ENCODE measurements at regions not wholly inside any gene's neighbourhood (a gene's known extent, or its start where the extent isn't known, plus 50 kb on each side); places are given as distances from the start of the nearest gene placed in this dataset.

- H3K9ac ChIP-seq, result no peak overlapping the region
- in situ Hi-C loops (cut with MboI), result no loop called here
- no peaks in the 10 kb centered on the region for H3K27me3 ChIP-seq (replicated peaks; ENCODE audit: insufficient read depth)
- TF ChIP-seq EZH2phosphoT487 (IDR thresholded peaks at IDR 0.05; ENCODE audit: insufficient read depth, low read depth) (no peak), EZH2 (IDR thresholded peaks at IDR 0.05; ENCODE audit: insufficient read depth, poor library complexity, severe bottlenecking) (no peak)
- H3K36me3 ChIP-seq (ENCODE audit: low read depth), result no peaks in the 10 kb centered on the region
- DNase-seq, result no peak
- H3K4me1 ChIP-seq (ENCODE audit: insufficient read depth), result no peaks in the 10 kb centered on the region
- H3K9me3 ChIP-seq (ENCODE audit: low read depth), result no peaks in the 10 kb centered on the region
- H4K20me1 ChIP-seq (ENCODE audit: insufficient read depth), result no peaks in the 10 kb centered on the region
- H3K79me2 ChIP-seq (ENCODE audit: insufficient read depth), result no peaks in the 10 kb centered on the region
- H3K4me3 ChIP-seq, result no peak overlapping the region
- no peak overlapping the region for H2AFZ ChIP-seq
- no peak overlapping the region for H3K27ac ChIP-seq
- no peak overlapping the region for H3K4me2 ChIP-seq (ENCODE audit: unreplicated experiment)
- H3F3A ChIP-seq (ENCODE audit: insufficient read depth), result no peaks in the 10 kb centered on the region
- H3K9me2 ChIP-seq (ENCODE audit: insufficient read depth), result no peaks in the 10 kb centered on the region
These were observed 337.0 kb upstream of the ZNF804A start for GRCh38 chr2:184261331-184261730.

GRCh38 chr2:184261818-184262217 lies 336.5 kb upstream of the ZNF804A start:
- Histone ChIP-seq H3K79me2 (ENCODE audit: insufficient read depth) (no peaks in the 10 kb centered on the region), H4K20me1 (ENCODE audit: insufficient read depth) (no peaks in the 10 kb centered on the region), H3K36me3 (ENCODE audit: low read depth) (no peaks in the 10 kb centered on the region), H3F3A (ENCODE audit: insufficient read depth) (no peaks in the 10 kb centered on the region), H3K9me2 (ENCODE audit: insufficient read depth) (no peaks in the 10 kb centered on the region), H3K4me2 (ENCODE audit: unreplicated experiment) (no peak overlapping the region), H3K9me3 (ENCODE audit: low read depth) (no peaks in the 10 kb centered on the region), H3K4me1 (ENCODE audit: insufficient read depth) (no peaks in the 10 kb centered on the region), H2AFZ (no peak overlapping the region), H3K27ac (no peak overlapping the region), H3K27me3 (replicated peaks; ENCODE audit: insufficient read depth) (no peaks in the 10 kb centered on the region), H3K4me3 (no peak overlapping the region), H3K9ac (no peak overlapping the region)
- 21% methylated on average over 3 of the region's 3 CpGs for WGBS, 2 experiments (ENCODE audit: low coverage in 1 of 2, low lambda C conversion rate in 2 of 2, missing lambda C conversion rate in 2 of 2)
- no peak for DNase-seq
- TF ChIP-seq EZH2 (IDR thresholded peaks at IDR 0.05; ENCODE audit: insufficient read depth, poor library complexity, severe bottlenecking), result no peak
- TF ChIP-seq EZH2phosphoT487 (IDR thresholded peaks at IDR 0.05; ENCODE audit: insufficient read depth, low read depth), result no peak
- in situ Hi-C loops (cut with MboI), result no loop called here

GRCh38 chr2:184268900-184269477 lies 329.3 kb upstream of the ZNF804A start:
- Histone ChIP-seq H3K4me1 (ENCODE audit: insufficient read depth) (no peaks in the 10 kb centered on the region), H3K79me2 (ENCODE audit: insufficient read depth) (no peaks in the 10 kb centered on the region), H3K9ac (no peak overlapping the region), H3K27me3 (replicated peaks; ENCODE audit: insufficient read depth) (no peaks in the 10 kb centered on the region), H3K36me3 (ENCODE audit: low read depth) (no peaks in the 10 kb centered on the region), H3K9me3 (ENCODE audit: low read depth) (no peaks in the 10 kb centered on the region), H2AFZ (no peak overlapping the region), H4K20me1 (ENCODE audit: insufficient read depth) (no peaks in the 10 kb centered on the region), H3K9me2 (ENCODE audit: insufficient read depth) (no peaks in the 10 kb centered on the region), H3K4me2 (ENCODE audit: unreplicated experiment) (no peak overlapping the region), H3K4me3 (no peak overlapping the region), H3F3A (ENCODE audit: insufficient read depth) (no peaks in the 10 kb centered on the region), H3K27ac (no peak overlapping the region)
- TF ChIP-seq EZH2phosphoT487 (IDR thresholded peaks at IDR 0.05; ENCODE audit: insufficient read depth, low read depth) (no peak), EZH2 (IDR thresholded peaks at IDR 0.05; ENCODE audit: insufficient read depth, poor library complexity, severe bottlenecking) (no peak)
- DNase-seq, result no peak
- in situ Hi-C loops (cut with MboI), result no loop called here
- 22 to 23% methylated on average over 5 of the region's 5 CpGs for WGBS, 2 experiments (ENCODE audit: low coverage in 1 of 2, low lambda C conversion rate in 2 of 2, missing lambda C conversion rate in 2 of 2)

- in situ Hi-C loops (cut with MboI), result no loop called here
- H3K9me2 ChIP-seq (ENCODE audit: insufficient read depth), result no peaks in the 10 kb centered on the region
- no peaks in the 10 kb centered on the region for H4K20me1 ChIP-seq (ENCODE audit: insufficient read depth)
- no peaks in the 10 kb centered on the region for H3F3A ChIP-seq (ENCODE audit: insufficient read depth)
- H3K9ac ChIP-seq, result no peak overlapping the region
- H3K4me2 ChIP-seq (ENCODE audit: unreplicated experiment), result no peak overlapping the region
- H3K79me2 ChIP-seq (ENCODE audit: insufficient read depth), result no peaks in the 10 kb centered on the region
- no peak overlapping the region for H2AFZ ChIP-seq
- no peaks in the 10 kb centered on the region for H3K36me3 ChIP-seq (ENCODE audit: low read depth)
- no peak overlapping the region for H3K27ac ChIP-seq
- H3K4me1 ChIP-seq (ENCODE audit: insufficient read depth), result no peaks in the 10 kb centered on the region
- no peaks in the 10 kb centered on the region for H3K9me3 ChIP-seq (ENCODE audit: low read depth)
- TF ChIP-seq EZH2 (IDR thresholded peaks at IDR 0.05; ENCODE audit: insufficient read depth, poor library complexity, severe bottlenecking) (no peak), EZH2phosphoT487 (IDR thresholded peaks at IDR 0.05; ENCODE audit: insufficient read depth, low read depth) (no peak)
- WGBS, 2 experiments (ENCODE audit: low coverage in 1 of 2, low lambda C conversion rate in 2 of 2, missing lambda C conversion rate in 2 of 2), result 5 to 8% methylated on average over 5 of the region's 5 CpGs
- no peak for DNase-seq
- no peaks in the 10 kb centered on the region for H3K27me3 ChIP-seq (replicated peaks; ENCODE audit: insufficient read depth)
- H3K4me3 ChIP-seq, result no peak overlapping the region
These were observed 327.7 kb upstream of the ZNF804A start for GRCh38 chr2:184270660-184271059.

- Histone ChIP-seq H3K9me2 (ENCODE audit: insufficient read depth) (no peaks in the 10 kb centered on the region), H3K27ac (no peak overlapping the region), H4K20me1 (ENCODE audit: insufficient read depth) (no peaks in the 10 kb centered on the region), H3K9ac (no peak overlapping the region), H3K9me3 (ENCODE audit: low read depth) (no peaks in the 10 kb centered on the region), H3K36me3 (ENCODE audit: low read depth) (no peaks in the 10 kb centered on the region), H3K27me3 (replicated peaks; ENCODE audit: insufficient read depth) (no peaks in the 10 kb centered on the region), H3F3A (ENCODE audit: insufficient read depth) (no peaks in the 10 kb centered on the region), H3K4me3 (no peak overlapping the region), H2AFZ (no peak overlapping the region; the same call in 1 of the 2 replicates), H3K4me2 (ENCODE audit: unreplicated experiment) (no peak overlapping the region), H3K79me2 (ENCODE audit: insufficient read depth) (no peaks in the 10 kb centered on the region), H3K4me1 (ENCODE audit: insufficient read depth) (no peaks in the 10 kb centered on the region)
- TF ChIP-seq EZH2 (IDR thresholded peaks at IDR 0.05; ENCODE audit: insufficient read depth, poor library complexity, severe bottlenecking) (no peak), EZH2phosphoT487 (IDR thresholded peaks at IDR 0.05; ENCODE audit: insufficient read depth, low read depth) (no peak)
- WGBS, 2 experiments (ENCODE audit: low coverage in 1 of 2, low lambda C conversion rate in 2 of 2, missing lambda C conversion rate in 2 of 2), result 24 to 32% methylated on average over 1 of the region's 1 CpG
- in situ Hi-C loops (cut with MboI), result no loop called here
- DNase-seq, result no peak
These were observed 326.3 kb upstream of the ZNF804A start for GRCh38 chr2:184272056-184272455.

Data from GM23248 (cell line).